WTC11 (cell line): ENCODE measurements at regions not wholly inside any gene's neighbourhood (a gene's known extent, or its start where the extent isn't known, plus 50 kb on each side); places are given as distances from the start of the nearest gene placed in this dataset.

ENCODE experiments used
- ATAC-seq: fragments of 200-7000 bp; cut with Tn5 transposase; 2 replicates; pipeline ENCODE4 v1.10.0; 2021; ENCODE audit warnings: mild to moderate bottlenecking, moderate library complexity
- CTCF ChIA-PET: fragments of 300-600 bp; sonication (Branson Sonifier 250); formaldehyde crosslinking; loops from one replicate; lab custom pipeline; 2021; ENCODE audit warnings: antibody characterized with exemption; lab: Charles Lee
- POLR2A ChIA-PET: fragments of 350-600 bp; sonication (Branson Sonifier 250); formaldehyde crosslinking; loops from one replicate; lab custom pipeline; 2021; ENCODE audit warnings: antibody characterized with exemption; lab: Charles Lee
- DNase-seq: peaks from one replicate; pipeline ENCODE4 v3.0.0; 2021; ENCODE audit warnings: low spot score
- H3K27ac Mint-ChIP-seq: 2 replicates; pipeline ENCODE4 v1.8.0; 2021; ENCODE audit warnings: mixed read lengths
- H3K27me3 Mint-ChIP-seq: 2 replicates; pipeline ENCODE4 v1.8.0; 2021; ENCODE audit warnings: low read depth, mild to moderate bottlenecking, moderate library complexity, mixed read lengths
- H3K36me3 Mint-ChIP-seq: 2 replicates; pipeline ENCODE4 v1.8.0; 2021; ENCODE audit warnings: mixed read lengths
- H3K4me1 Mint-ChIP-seq: 2 replicates; pipeline ENCODE4 v1.8.0; 2022; ENCODE audit warnings: mixed read lengths
- H3K4me3 Mint-ChIP-seq: 2 replicates; pipeline ENCODE4 v1.8.0; 2021; ENCODE audit warnings: mild to moderate bottlenecking, moderate library complexity, mixed read lengths
- H3K9me3 Mint-ChIP-seq: 2 replicates; pipeline ENCODE4 v1.8.0; 2021; ENCODE audit warnings: mixed read lengths
- FOXJ3 ChIP-seq: sonication (generic); formaldehyde crosslinking; IDR thresholded peaks from 2 replicates; pipeline ENCODE4 v1.9.0; 2021; ENCODE audit warnings: missing genetic modification reagents, mild to moderate bottlenecking, borderline replicate concordance
- FOXK1 ChIP-seq: sonication (generic); formaldehyde crosslinking; IDR thresholded peaks from 2 replicates; pipeline ENCODE4 v1.8.0; 2022; ENCODE audit warnings: mild to moderate bottlenecking, moderate library complexity, missing genetic modification reagents
- GABPB1 ChIP-seq: sonication (generic); formaldehyde crosslinking; IDR thresholded peaks from 2 replicates; pipeline ENCODE4 v1.8.1; 2023; ENCODE audit warnings: mild to moderate bottlenecking, missing genetic modification reagents
- HMGA2 ChIP-seq: fragments of 250-450 bp; sonication (Bioruptor Pico); IDR thresholded peaks from 2 replicates; pipeline ENCODE4 v1.4.0; 2021; ENCODE audit warnings: mild to moderate bottlenecking, moderate library complexity
- JAZF1 ChIP-seq: fragments of 250-450 bp; sonication (Bioruptor Pico); IDR thresholded peaks from 2 replicates; pipeline ENCODE4 v1.9.0; 2021; ENCODE audit warnings: moderate library complexity, mild to moderate bottlenecking, inconsistent platforms
- JUN ChIP-seq: sonication (generic); formaldehyde crosslinking; IDR thresholded peaks from 2 replicates; pipeline ENCODE4 v1.8.0; 2023; ENCODE audit warnings: mild to moderate bottlenecking, missing genetic modification reagents
- MXD4 ChIP-seq: fragments of 250-450 bp; sonication (Bioruptor Pico); IDR thresholded peaks from 2 replicates; pipeline ENCODE4 v1.8.0; 2021; ENCODE audit warnings: mild to moderate bottlenecking, moderate library complexity, borderline replicate concordance
- MYBL2 ChIP-seq: sonication (generic); formaldehyde crosslinking; IDR thresholded peaks from 2 replicates; pipeline ENCODE4 v1.8.1; 2023; ENCODE audit warnings: mild to moderate bottlenecking, moderate library complexity, missing genetic modification reagents
- NFE2L1 ChIP-seq: sonication (generic); formaldehyde crosslinking; IDR thresholded peaks from 2 replicates; pipeline ENCODE4 v1.8.1; 2023; ENCODE audit warnings: missing genetic modification reagents
- NR1H2 ChIP-seq: sonication (generic); formaldehyde crosslinking; IDR thresholded peaks from 2 replicates; pipeline ENCODE4 v1.9.0; 2021; ENCODE audit warnings: mild to moderate bottlenecking, moderate library complexity, missing genetic modification reagents
- NR2C2 ChIP-seq: sonication (generic); formaldehyde crosslinking; IDR thresholded peaks from 2 replicates; pipeline ENCODE4 v1.8.0; 2022; ENCODE audit warnings: mild to moderate bottlenecking, missing genetic modification reagents
- PRRX2 ChIP-seq: fragments of 250-450 bp; sonication (Bioruptor Pico); IDR thresholded peaks from 2 replicates; pipeline ENCODE4 v1.8.0; 2021; ENCODE audit warnings: mild to moderate bottlenecking
- RELA ChIP-seq: sonication (generic); formaldehyde crosslinking; IDR thresholded peaks from 2 replicates; pipeline ENCODE4 v1.8.1; 2022; ENCODE audit warnings: missing genetic modification reagents, mild to moderate bottlenecking, borderline replicate concordance
- TEAD1 ChIP-seq: sonication (generic); formaldehyde crosslinking; IDR thresholded peaks from 2 replicates; pipeline ENCODE4 v1.8.0; 2022; ENCODE audit warnings: mild to moderate bottlenecking, missing genetic modification reagents
- TP53 ChIP-seq: sonication (generic); formaldehyde crosslinking; IDR thresholded peaks from 2 replicates; pipeline ENCODE4 v1.8.1; 2023; ENCODE audit warnings: mild to moderate bottlenecking, missing genetic modification reagents
- ZNF138 ChIP-seq: sonication (generic); formaldehyde crosslinking; conservative IDR thresholded peaks from 2 replicates; pipeline ENCODE4 v1.8.1; 2022; ENCODE audit warnings: mild to moderate bottlenecking, moderate library complexity, missing genetic modification reagents
- ZNF219 ChIP-seq: sonication (generic); formaldehyde crosslinking; IDR thresholded peaks from 2 replicates; pipeline ENCODE4 v1.8.0; 2023; ENCODE audit warnings: missing genetic modification reagents, mild to moderate bottlenecking, borderline replicate concordance
- ZNF416 ChIP-seq: fragments of 250-450 bp; sonication (Bioruptor Pico); IDR thresholded peaks from 2 replicates; pipeline ENCODE4 v1.9.0; 2021; ENCODE audit warnings: mild to moderate bottlenecking, inconsistent platforms
- TF ChIP-seq, protein P1 (sequence below): fragments of 250-450 bp; sonication (Bioruptor Pico); IDR thresholded peaks from 2 replicates; pipeline ENCODE4 v1.9.0; 2021; ENCODE audit warnings: mild to moderate bottlenecking, borderline replicate concordance
- TF ChIP-seq, protein P2 (sequence below): sonication (generic); formaldehyde crosslinking; IDR thresholded peaks from 2 replicates; pipeline ENCODE4 v1.8.1; 2023; ENCODE audit warnings: mild to moderate bottlenecking, moderate library complexity, missing genetic modification reagents
- TF ChIP-seq, protein P3 (sequence below): fragments of 250-450 bp; sonication (Bioruptor Pico); conservative IDR thresholded peaks from 2 replicates; pipeline ENCODE4 v1.9.0; 2021; ENCODE audit warnings: mild to moderate bottlenecking
- TF ChIP-seq, protein P4 (sequence below): sonication (generic); formaldehyde crosslinking; IDR thresholded peaks from 2 replicates; pipeline ENCODE4 v1.8.1; 2022; ENCODE audit warnings: mild to moderate bottlenecking, missing genetic modification reagents, moderate library complexity, borderline replicate concordance
- TF ChIP-seq, protein P5 (sequence below): sonication (generic); formaldehyde crosslinking; IDR thresholded peaks from 2 replicates; pipeline ENCODE4 v1.8.0; 2023; ENCODE audit warnings: missing genetic modification reagents
- TF ChIP-seq, protein P6 (sequence below): sonication (generic); formaldehyde crosslinking; IDR thresholded peaks from 2 replicates; pipeline ENCODE4 v1.8.0; 2023; ENCODE audit warnings: mild to moderate bottlenecking, missing genetic modification reagents
- TF ChIP-seq, protein P7 (sequence below): fragments of 250-450 bp; sonication (Bioruptor Pico); IDR thresholded peaks from 2 replicates; pipeline ENCODE4 v1.8.0; 2021; ENCODE audit warnings: mild to moderate bottlenecking

DNA sequence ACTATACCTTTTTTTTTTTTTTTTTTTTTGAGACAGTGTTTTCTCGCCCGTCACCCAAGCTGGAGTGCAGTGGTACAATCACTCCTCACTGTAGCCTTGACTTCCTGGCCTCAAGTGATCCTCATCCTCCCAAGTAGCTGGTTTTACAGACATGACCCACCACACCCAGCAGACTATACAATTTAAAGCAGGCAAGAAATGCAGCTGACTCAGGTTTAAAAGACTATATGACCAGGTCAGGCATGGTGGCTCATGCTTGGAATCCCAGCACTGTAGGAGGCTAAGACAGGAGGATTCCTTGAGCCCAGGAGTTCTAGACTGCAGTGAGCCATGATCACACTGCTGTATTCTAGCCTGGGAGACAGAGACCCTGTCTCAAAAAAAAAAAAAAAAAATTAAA lies 89.5 kb upstream of the AUTS2 start (continued):
- TF ChIP-seq, protein P1, sequence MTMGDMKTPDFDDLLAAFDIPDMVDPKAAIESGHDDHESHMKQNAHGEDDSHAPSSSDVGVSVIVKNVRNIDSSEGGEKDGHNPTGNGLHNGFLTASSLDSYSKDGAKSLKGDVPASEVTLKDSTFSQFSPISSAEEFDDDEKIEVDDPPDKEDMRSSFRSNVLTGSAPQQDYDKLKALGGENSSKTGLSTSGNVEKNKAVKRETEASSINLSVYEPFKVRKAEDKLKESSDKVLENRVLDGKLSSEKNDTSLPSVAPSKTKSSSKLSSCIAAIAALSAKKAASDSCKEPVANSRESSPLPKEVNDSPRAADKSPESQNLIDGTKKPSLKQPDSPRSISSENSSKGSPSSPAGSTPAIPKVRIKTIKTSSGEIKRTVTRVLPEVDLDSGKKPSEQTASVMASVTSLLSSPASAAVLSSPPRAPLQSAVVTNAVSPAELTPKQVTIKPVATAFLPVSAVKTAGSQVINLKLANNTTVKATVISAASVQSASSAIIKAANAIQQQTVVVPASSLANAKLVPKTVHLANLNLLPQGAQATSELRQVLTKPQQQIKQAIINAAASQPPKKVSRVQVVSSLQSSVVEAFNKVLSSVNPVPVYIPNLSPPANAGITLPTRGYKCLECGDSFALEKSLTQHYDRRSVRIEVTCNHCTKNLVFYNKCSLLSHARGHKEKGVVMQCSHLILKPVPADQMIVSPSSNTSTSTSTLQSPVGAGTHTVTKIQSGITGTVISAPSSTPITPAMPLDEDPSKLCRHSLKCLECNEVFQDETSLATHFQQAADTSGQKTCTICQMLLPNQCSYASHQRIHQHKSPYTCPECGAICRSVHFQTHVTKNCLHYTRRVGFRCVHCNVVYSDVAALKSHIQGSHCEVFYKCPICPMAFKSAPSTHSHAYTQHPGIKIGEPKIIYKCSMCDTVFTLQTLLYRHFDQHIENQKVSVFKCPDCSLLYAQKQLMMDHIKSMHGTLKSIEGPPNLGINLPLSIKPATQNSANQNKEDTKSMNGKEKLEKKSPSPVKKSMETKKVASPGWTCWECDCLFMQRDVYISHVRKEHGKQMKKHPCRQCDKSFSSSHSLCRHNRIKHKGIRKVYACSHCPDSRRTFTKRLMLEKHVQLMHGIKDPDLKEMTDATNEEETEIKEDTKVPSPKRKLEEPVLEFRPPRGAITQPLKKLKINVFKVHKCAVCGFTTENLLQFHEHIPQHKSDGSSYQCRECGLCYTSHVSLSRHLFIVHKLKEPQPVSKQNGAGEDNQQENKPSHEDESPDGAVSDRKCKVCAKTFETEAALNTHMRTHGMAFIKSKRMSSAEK (CRISPR knock-in tag): no peak
- TF ChIP-seq FOXK1 (CRISPR knock-in tag) (no peak), TEAD1 (no peak), JUN (CRISPR knock-in tag) (no peak), RELA (CRISPR knock-in tag) (no peak), ZNF219 (no peak), GABPB1 (CRISPR knock-in tag) (no peak), NFE2L1 (CRISPR knock-in tag) (no peak), ZNF416 (CRISPR knock-in tag) (no peak)
- TF ChIP-seq, protein P2, sequence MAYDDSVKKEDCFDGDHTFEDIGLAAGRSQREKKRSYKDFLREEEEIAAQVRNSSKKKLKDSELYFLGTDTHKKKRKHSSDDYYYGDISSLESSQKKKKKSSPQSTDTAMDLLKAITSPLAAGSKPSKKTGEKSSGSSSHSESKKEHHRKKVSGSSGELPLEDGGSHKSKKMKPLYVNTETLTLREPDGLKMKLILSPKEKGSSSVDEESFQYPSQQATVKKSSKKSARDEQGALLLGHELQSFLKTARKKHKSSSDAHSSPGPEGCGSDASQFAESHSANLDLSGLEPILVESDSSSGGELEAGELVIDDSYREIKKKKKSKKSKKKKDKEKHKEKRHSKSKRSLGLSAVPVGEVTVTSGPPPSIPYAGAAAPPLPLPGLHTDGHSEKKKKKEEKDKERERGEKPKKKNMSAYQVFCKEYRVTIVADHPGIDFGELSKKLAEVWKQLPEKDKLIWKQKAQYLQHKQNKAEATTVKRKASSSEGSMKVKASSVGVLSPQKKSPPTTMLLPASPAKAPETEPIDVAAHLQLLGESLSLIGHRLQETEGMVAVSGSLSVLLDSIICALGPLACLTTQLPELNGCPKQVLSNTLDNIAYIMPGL (CRISPR knock-in tag): no peak
- TF ChIP-seq, protein P3, sequence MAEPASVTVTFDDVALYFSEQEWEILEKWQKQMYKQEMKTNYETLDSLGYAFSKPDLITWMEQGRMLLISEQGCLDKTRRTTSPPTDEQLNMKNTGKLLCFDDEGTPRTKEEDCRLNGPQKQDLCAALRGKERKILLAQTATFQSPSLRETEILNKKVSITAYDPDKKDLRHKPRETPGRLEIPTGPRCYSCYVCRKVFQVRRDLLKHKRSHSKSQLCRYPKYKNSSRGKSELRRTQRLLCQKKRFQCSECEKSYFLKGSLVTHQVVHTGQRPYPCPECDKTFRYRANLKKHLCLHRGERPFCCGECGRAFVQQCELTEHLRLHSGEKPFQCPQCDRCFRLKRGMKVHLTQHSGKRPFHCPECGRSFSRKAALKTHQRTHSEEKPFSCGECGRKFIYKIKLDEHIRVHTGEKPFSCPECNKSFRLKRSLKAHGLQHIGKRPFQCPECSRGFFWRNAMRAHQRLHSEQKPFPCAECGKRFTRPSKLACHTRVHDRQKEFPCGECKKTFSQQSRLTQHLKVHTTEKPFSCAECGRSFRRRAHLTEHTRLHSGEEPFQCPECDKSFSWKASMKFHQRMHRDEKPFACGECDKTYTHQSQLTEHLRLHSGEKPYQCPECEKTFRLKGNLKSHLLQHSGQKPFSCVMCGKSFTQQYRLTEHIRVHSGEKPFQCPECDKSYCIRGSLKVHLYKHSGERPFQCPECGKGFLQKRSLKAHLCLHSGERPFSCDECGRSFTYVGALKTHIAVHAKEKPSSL: no peak

DNA sequence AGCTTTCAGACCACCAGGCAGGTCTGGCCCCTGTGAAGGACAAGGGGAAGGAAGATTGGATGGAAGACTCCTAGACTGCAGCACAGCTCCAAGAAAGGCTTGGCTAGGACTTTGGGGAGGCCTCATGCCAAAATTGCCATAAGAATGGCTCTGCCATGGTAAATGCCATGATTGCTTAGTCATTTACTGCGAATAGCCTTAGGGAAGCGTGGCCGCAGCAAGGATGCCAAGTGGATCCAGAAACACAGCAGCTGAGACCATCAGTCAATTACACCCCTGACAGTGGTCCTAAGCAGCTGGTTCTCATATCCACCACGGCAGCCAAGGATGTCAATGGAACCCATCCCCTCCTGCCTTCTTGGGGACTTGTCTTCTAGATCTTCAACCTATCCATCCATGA lies 88.2 kb upstream of the AUTS2 start:
- Mint-ChIP-seq H3K4me3 (no peak overlapping the region), H3K9me3 (peaks cover 4% of the 10 kb centered on the region; the same call in 1 of the 2 replicates), H3K27me3 (peaks cover 5% of the 10 kb centered on the region), H3K36me3 (no peaks in the 10 kb centered on the region), H3K4me1 (no peaks in the 10 kb centered on the region), H3K27ac (no peak overlapping the region)
- ChIA-PET CTCF (no interaction called here), POLR2A (no interaction called here)
- DNase-seq (no peak), ATAC-seq (no peak)
- TF ChIP-seq ZNF138 (CRISPR knock-in tag): no peak
- no peak for TF ChIP-seq TP53 (CRISPR knock-in tag)
- TF ChIP-seq HMGA2: no peak
- TF ChIP-seq FOXJ3 (CRISPR knock-in tag): no peak
- TF ChIP-seq PRRX2 (CRISPR knock-in tag): no peak
- TF ChIP-seq, protein P4, sequence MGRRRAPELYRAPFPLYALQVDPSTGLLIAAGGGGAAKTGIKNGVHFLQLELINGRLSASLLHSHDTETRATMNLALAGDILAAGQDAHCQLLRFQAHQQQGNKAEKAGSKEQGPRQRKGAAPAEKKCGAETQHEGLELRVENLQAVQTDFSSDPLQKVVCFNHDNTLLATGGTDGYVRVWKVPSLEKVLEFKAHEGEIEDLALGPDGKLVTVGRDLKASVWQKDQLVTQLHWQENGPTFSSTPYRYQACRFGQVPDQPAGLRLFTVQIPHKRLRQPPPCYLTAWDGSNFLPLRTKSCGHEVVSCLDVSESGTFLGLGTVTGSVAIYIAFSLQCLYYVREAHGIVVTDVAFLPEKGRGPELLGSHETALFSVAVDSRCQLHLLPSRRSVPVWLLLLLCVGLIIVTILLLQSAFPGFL (CRISPR knock-in tag): no peak
- no peak for TF ChIP-seq NR1H2 (CRISPR knock-in tag)
- no peak for TF ChIP-seq NR2C2 (CRISPR knock-in tag)
- no peak for TF ChIP-seq JAZF1 (CRISPR knock-in tag)
- TF ChIP-seq MXD4: no peak
- TF ChIP-seq, protein P5, sequence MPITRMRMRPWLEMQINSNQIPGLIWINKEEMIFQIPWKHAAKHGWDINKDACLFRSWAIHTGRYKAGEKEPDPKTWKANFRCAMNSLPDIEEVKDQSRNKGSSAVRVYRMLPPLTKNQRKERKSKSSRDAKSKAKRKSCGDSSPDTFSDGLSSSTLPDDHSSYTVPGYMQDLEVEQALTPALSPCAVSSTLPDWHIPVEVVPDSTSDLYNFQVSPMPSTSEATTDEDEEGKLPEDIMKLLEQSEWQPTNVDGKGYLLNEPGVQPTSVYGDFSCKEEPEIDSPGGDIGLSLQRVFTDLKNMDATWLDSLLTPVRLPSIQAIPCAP (CRISPR knock-in tag): no peak
- TF ChIP-seq MYBL2 (CRISPR knock-in tag): no peak
- TF ChIP-seq, protein P6, sequence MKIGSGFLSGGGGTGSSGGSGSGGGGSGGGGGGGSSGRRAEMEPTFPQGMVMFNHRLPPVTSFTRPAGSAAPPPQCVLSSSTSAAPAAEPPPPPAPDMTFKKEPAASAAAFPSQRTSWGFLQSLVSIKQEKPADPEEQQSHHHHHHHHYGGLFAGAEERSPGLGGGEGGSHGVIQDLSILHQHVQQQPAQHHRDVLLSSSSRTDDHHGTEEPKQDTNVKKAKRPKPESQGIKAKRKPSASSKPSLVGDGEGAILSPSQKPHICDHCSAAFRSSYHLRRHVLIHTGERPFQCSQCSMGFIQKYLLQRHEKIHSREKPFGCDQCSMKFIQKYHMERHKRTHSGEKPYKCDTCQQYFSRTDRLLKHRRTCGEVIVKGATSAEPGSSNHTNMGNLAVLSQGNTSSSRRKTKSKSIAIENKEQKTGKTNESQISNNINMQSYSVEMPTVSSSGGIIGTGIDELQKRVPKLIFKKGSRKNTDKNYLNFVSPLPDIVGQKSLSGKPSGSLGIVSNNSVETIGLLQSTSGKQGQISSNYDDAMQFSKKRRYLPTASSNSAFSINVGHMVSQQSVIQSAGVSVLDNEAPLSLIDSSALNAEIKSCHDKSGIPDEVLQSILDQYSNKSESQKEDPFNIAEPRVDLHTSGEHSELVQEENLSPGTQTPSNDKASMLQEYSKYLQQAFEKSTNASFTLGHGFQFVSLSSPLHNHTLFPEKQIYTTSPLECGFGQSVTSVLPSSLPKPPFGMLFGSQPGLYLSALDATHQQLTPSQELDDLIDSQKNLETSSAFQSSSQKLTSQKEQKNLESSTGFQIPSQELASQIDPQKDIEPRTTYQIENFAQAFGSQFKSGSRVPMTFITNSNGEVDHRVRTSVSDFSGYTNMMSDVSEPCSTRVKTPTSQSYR: no peak
- TF ChIP-seq, protein P7, sequence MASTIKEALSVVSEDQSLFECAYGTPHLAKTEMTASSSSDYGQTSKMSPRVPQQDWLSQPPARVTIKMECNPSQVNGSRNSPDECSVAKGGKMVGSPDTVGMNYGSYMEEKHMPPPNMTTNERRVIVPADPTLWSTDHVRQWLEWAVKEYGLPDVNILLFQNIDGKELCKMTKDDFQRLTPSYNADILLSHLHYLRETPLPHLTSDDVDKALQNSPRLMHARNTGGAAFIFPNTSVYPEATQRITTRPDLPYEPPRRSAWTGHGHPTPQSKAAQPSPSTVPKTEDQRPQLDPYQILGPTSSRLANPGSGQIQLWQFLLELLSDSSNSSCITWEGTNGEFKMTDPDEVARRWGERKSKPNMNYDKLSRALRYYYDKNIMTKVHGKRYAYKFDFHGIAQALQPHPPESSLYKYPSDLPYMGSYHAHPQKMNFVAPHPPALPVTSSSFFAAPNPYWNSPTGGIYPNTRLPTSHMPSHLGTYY: no peak
